ENCODE measurements at regions not wholly inside any gene's neighbourhood (a gene's known extent, or its start where the extent isn't known, plus 50 kb on each side); places are given as distances from the start of the nearest gene placed in this dataset.

GRCh38 chr1:102472520-102472919 lies 475.8 kb upstream of the OLFM3 start:
- TF ChIP-seq, protein P1, sequence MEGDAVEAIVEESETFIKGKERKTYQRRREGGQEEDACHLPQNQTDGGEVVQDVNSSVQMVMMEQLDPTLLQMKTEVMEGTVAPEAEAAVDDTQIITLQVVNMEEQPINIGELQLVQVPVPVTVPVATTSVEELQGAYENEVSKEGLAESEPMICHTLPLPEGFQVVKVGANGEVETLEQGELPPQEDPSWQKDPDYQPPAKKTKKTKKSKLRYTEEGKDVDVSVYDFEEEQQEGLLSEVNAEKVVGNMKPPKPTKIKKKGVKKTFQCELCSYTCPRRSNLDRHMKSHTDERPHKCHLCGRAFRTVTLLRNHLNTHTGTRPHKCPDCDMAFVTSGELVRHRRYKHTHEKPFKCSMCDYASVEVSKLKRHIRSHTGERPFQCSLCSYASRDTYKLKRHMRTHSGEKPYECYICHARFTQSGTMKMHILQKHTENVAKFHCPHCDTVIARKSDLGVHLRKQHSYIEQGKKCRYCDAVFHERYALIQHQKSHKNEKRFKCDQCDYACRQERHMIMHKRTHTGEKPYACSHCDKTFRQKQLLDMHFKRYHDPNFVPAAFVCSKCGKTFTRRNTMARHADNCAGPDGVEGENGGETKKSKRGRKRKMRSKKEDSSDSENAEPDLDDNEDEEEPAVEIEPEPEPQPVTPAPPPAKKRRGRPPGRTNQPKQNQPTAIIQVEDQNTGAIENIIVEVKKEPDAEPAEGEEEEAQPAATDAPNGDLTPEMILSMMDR (IDR thresholded peaks at IDR 0.05), result no peak
- TF ChIP-seq POLR2A (IDR thresholded peaks at IDR 0.05), result no peak
